Tibial nerve (tissue), 4 donors: ENCODE measurements at regions not wholly inside any gene's neighbourhood (a gene's known extent, or its start where the extent isn't known, plus 50 kb on each side); places are given as distances from the start of the nearest gene placed in this dataset.
A peak's percentile ranks its signal among the peaks of the same experiment; 100 is the strongest.
"Not testable (repeated sequence)": the region's sequence is repeated elsewhere in the genome, so short reads cannot be mapped to it uniquely, and the experiment has no call there.

Experiments
- DNase-seq, 2 donors: peaks; one replicate each; pipeline ENCODE4 v3.0.0-alpha.2; 2019; ENCODE audit warnings: low spot score in 2 of 2
- H3K27ac ChIP-seq, 4 donors: fragments of 200-600 bp; sonication (generic) in 3 of 4; one replicate each; pipeline ENCODE4 v1.5.1; 2017 to 2019; ENCODE audit warnings: mild to moderate bottlenecking in 1 of 4
- H3K27me3 ChIP-seq, 2 donors: fragments of 200-600 bp; sonication (generic) in 1 of 2; one replicate each; pipeline versions ENCODE4 v1.5.1 to v1.6.0; 2017 to 2019
- H3K36me3 ChIP-seq, 3 donors: fragments of 200-600 bp; sonication (generic); one replicate each; pipeline ENCODE4 v1.5.1; 2018 to 2019
- H3K4me1 ChIP-seq, 4 donors: fragments of 200-600 bp; sonication (generic) in 3 of 4; one replicate each; pipeline ENCODE4 v1.5.1; 2017 to 2019
- H3K4me3 ChIP-seq, 4 donors: fragments of 200-600 bp; sonication (generic) in 3 of 4; one replicate each; pipeline ENCODE4 v1.5.1; 2017 to 2019; ENCODE audit warnings: mild to moderate bottlenecking in 1 of 4, moderate library complexity in 1 of 4
- H3K9me3 ChIP-seq, 4 donors: fragments of 200-600 bp; sonication (generic) in 3 of 4; one replicate each; pipeline ENCODE4 v1.5.1; 2017 to 2019
- CTCF ChIP-seq, 5 experiments: fragments of 200-600 bp in 3 of 5; fragments of 450-650 bp in 2 of 5; sonication (generic) in 3 of 5; IDR thresholded peaks; one replicate each; pipeline ENCODE4 v1.5.1; 2016 to 2019; ENCODE audit warnings: antibody characterized with exemption in 5 of 5, mild to moderate bottlenecking in 3 of 5, moderate library complexity in 2 of 5
- EP300 ChIP-seq, 2 donors: sonication (generic); formaldehyde crosslinking; IDR thresholded peaks; one replicate each; pipeline ENCODE4 v1.6.1; 2017; ENCODE audit warnings: antibody characterized with exemption in 2 of 2, mild to moderate bottlenecking in 1 of 2
- POLR2A ChIP-seq, 2 donors: fragments of 450-650 bp; IDR thresholded peaks; one replicate each; pipeline ENCODE4 v1.6.1; 2017; ENCODE audit warnings: antibody characterized with exemption in 2 of 2, mild to moderate bottlenecking in 2 of 2, moderate library complexity in 2 of 2
- WGBS, 2 donors: methylation state at CpG; one replicate each; pipeline ENCODE4 v1.1.5; 2018; 5-methylcytosine and 5-hydroxymethylcytosine counted together

- Histone ChIP-seq H3K4me3 (no peak overlapping the region), H3K27ac (no peak overlapping the region), H3K4me1 (peaks cover 0 to 11% (median 9%) of the 10 kb centered on the region in 4 donors), H3K9me3 (no peaks in the 10 kb centered on the region), H3K36me3 (no peaks in the 10 kb centered on the region), H3K27me3 (no peaks in the 10 kb centered on the region)
- DNase-seq: no peak
- TF ChIP-seq CTCF (IDR thresholded peaks at IDR 0.05) (no peak), POLR2A (IDR thresholded peaks at IDR 0.05) (no peak), EP300 (IDR thresholded peaks at IDR 0.05) (no peak)
- 42 to 47% methylated on average over 4 of the region's 4 CpGs for WGBS, 2 donors
These were observed 158.9 kb upstream of the FAM20A start for GRCh38 chr17:68760141-68760475.

- no peaks in the 10 kb centered on the region for H3K9me3 ChIP-seq
- H3K27ac ChIP-seq: peak overlapping the region in 3 of 4 donors; percentile 66 to 85 (median 73)
- DNase-seq: peak; percentile 89 to 97
- peaks cover 0 to 11% (median 9%) of the 10 kb centered on the region in 4 donors for H3K4me1 ChIP-seq
- no peaks in the 10 kb centered on the region for H3K36me3 ChIP-seq
- WGBS, 2 donors: 2 to 3% methylated on average over 12 of the region's 12 CpGs
- no peaks in the 10 kb centered on the region for H3K27me3 ChIP-seq
- H3K4me3 ChIP-seq: peak overlapping the region; percentile 17 to 46 (median 32)
- no peak for TF ChIP-seq POLR2A (IDR thresholded peaks at IDR 0.05)
- peak in 1 of 2 donors; percentile 70 for TF ChIP-seq EP300 (IDR thresholded peaks at IDR 0.05)
- peak; percentile 77 to 91 (median 90) for TF ChIP-seq CTCF (IDR thresholded peaks at IDR 0.05)
These were observed 158.4 kb upstream of the FAM20A start for GRCh38 chr17:68759343-68760140.

GRCh38 chr17:68759002-68759342 lies 157.8 kb upstream of the FAM20A start:
- no peak for DNase-seq
- 70 to 72% methylated on average over 6 of the region's 6 CpGs for WGBS, 2 donors
- H3K27me3 ChIP-seq: no peaks in the 10 kb centered on the region

GRCh38 chr17:68757866-68758757 lies 156.9 kb upstream of the FAM20A start:
- DNase-seq, H3K9me3 ChIP-seq, H3K36me3 ChIP-seq, H3K4me3 ChIP-seq, H3K27me3 ChIP-seq: not testable (repeated sequence)
- 94 to 96% methylated on average over 2 of the region's 2 CpGs for WGBS, 2 donors
- H3K27ac ChIP-seq: peak overlapping the region in 1 of 4 donors; percentile 85
- peaks cover 0 to 11% (median 9%) of the 10 kb centered on the region in 4 donors for H3K4me1 ChIP-seq

More at GRCh38 chr17:68759002-68759342, 157.8 kb upstream of the FAM20A start:
- no peaks in the 10 kb centered on the region for H3K9me3 ChIP-seq
- H3K4me1 ChIP-seq: peaks cover 0 to 11% (median 9%) of the 10 kb centered on the region in 4 donors
- H3K4me3 ChIP-seq: no peak overlapping the region
- H3K27ac ChIP-seq: peak overlapping the region in 3 of 4 donors; percentile 66 to 85 (median 73)
- TF ChIP-seq EP300 (IDR thresholded peaks at IDR 0.05) (no peak), POLR2A (IDR thresholded peaks at IDR 0.05) (no peak), CTCF (IDR thresholded peaks at IDR 0.05) (no peak)
- H3K36me3 ChIP-seq: no peaks in the 10 kb centered on the region

GRCh38 chr17:68753985-68754769 lies 153.0 kb upstream of the FAM20A start:
- H3K4me1 ChIP-seq: peaks cover 0 to 11% (median 4%) of the 10 kb centered on the region in 4 donors
- no peaks in the 10 kb centered on the region for H3K36me3 ChIP-seq
- no peaks in the 10 kb centered on the region for H3K27me3 ChIP-seq
- DNase-seq: no peak
- H3K27ac ChIP-seq: no peak overlapping the region
- WGBS, 2 donors: 93 to 95% methylated on average over 9 of the region's 9 CpGs
- TF ChIP-seq EP300 (IDR thresholded peaks at IDR 0.05) (no peak), POLR2A (IDR thresholded peaks at IDR 0.05) (no peak), CTCF (IDR thresholded peaks at IDR 0.05) (no peak)
- H3K9me3 ChIP-seq: no peaks in the 10 kb centered on the region
- no peak overlapping the region for H3K4me3 ChIP-seq
